Tibial nerve (tissue), 4 donors: ENCODE measurements at regions not wholly inside any gene's neighbourhood (a gene's known extent, or its start where the extent isn't known, plus 50 kb on each side); places are given as distances from the start of the nearest gene placed in this dataset.
"Not testable (repeated sequence)": the region's sequence is repeated elsewhere in the genome, so short reads cannot be mapped to it uniquely, and the experiment has no call there.

ENCODE experiments used
- CTCF ChIP-seq, 5 experiments: fragments of 200-600 bp in 3 of 5; fragments of 450-650 bp in 2 of 5; sonication (generic) in 3 of 5; IDR thresholded peaks; one replicate each; pipeline ENCODE4 v1.5.1; 2016 to 2019; ENCODE audit warnings: antibody characterized with exemption in 5 of 5, mild to moderate bottlenecking in 3 of 5, moderate library complexity in 2 of 5
- EP300 ChIP-seq, 2 donors: sonication (generic); formaldehyde crosslinking; IDR thresholded peaks; one replicate each; pipeline ENCODE4 v1.6.1; 2017; ENCODE audit warnings: antibody characterized with exemption in 2 of 2, mild to moderate bottlenecking in 1 of 2
- POLR2A ChIP-seq, 2 donors: fragments of 450-650 bp; IDR thresholded peaks; one replicate each; pipeline ENCODE4 v1.6.1; 2017; ENCODE audit warnings: antibody characterized with exemption in 2 of 2, mild to moderate bottlenecking in 2 of 2, moderate library complexity in 2 of 2

GRCh38 chr7:157478611-157479010 lies 141.8 kb downstream of the DNAJB6 start:
- not testable (repeated sequence) for TF ChIP-seq CTCF, POLR2A, EP300 (IDR thresholded peaks at IDR 0.05)
